ENCODE measurements at regions not wholly inside any gene's neighbourhood (a gene's known extent, or its start where the extent isn't known, plus 50 kb on each side); places are given as distances from the start of the nearest gene placed in this dataset.

GRCh38 chr14:26866721-26867120, 268.9 kb upstream of the NOVA1 start:
- Histone ChIP-seq H3K79me1 (ENCODE audit: low read depth in 1 of 2, low read length in 2 of 2) (no peaks in the 10 kb centered on the region), H3K4me1 (ENCODE audit: control insufficient read depth, insufficient read depth, low read length) (no peaks in the 10 kb centered on the region), H3K14ac (replicated peaks; ENCODE audit: low read depth, low read length) (no peak overlapping the region), H2BK15ac (ENCODE audit: low read depth, low read length) (no peak overlapping the region), H3K4ac (ENCODE audit: low read depth, low read length) (no peak overlapping the region), H3K56ac (ENCODE audit: extremely low read depth, insufficient read depth, low read length) (no peak overlapping the region), H3K27me3 (ENCODE audit: control insufficient read depth, insufficient read depth, low read length) (no peaks in the 10 kb centered on the region), H4K91ac (ENCODE audit: insufficient read depth, low read depth, low read length) (no peak overlapping the region), H2BK5ac (ENCODE audit: low read depth, low read length, poor library complexity, severe bottlenecking) (no peak overlapping the region), H3K9ac (ENCODE audit: low read depth, low read length) (no peak overlapping the region), H4K8ac (ENCODE audit: low read depth in 2 of 2, low read length in 2 of 2) (no peak overlapping the region), H3K23ac (ENCODE audit: low read depth, low read length) (no peak overlapping the region), H4K20me1 (ENCODE audit: insufficient read depth, low read length) (no peaks in the 10 kb centered on the region), H3K36me3 (ENCODE audit: control insufficient read depth, insufficient read depth, low read length) (no peaks in the 10 kb centered on the region), H3K27ac (ENCODE audit: insufficient read depth, low read length) (no peak overlapping the region), H3K18ac (ENCODE audit: low read depth, low read length) (no peak overlapping the region), H3K9me3 (ENCODE audit: control insufficient read depth, insufficient read depth, low read length) (no peaks in the 10 kb centered on the region), H2BK20ac (ENCODE audit: low read depth, low read length) (no peak overlapping the region), H3K4me2 (ENCODE audit: low read depth, low read length) (no peak overlapping the region), H4K5ac (ENCODE audit: low read depth, low read length) (no peak overlapping the region), H2AK9ac (replicated peaks; ENCODE audit: low read depth, low read length, poor library complexity) (no peak overlapping the region), H2BK120ac (ENCODE audit: low read depth, low read length) (no peak overlapping the region), H3K9me1 (ENCODE audit: insufficient read depth, low read length) (no peaks in the 10 kb centered on the region), H2AK5ac (ENCODE audit: low read depth, low read length) (no peak overlapping the region), H2AFZ (replicated peaks; ENCODE audit: low read length, poor library complexity) (no peak overlapping the region), H3K4me3 (ENCODE audit: insufficient read depth, low read depth, low read length) (no peak overlapping the region)
- ATAC-seq (ENCODE audit: low read depth) (no peak), DNase-seq (no peak)
- no peak for TF ChIP-seq MAZ (IDR thresholded peaks at IDR 0.05; ENCODE audit: borderline replicate concordance, low read depth, low read length)
- ChIA-PET CTCF (no interaction called here), POLR2A (ENCODE audit: unreplicated experiment) (no interaction called here)
- dilution Hi-C loops (cut with HindIII; ENCODE audit: low sequenced_read_pairs, unreplicated experiment): no loop called here
- BruUV-seq (replicated peaks): no TSS peak
- no CpG with 5 or more reads among the region's 1 CpG for WGBS, 2 experiments (ENCODE audit: extremely low coverage in 2 of 2, insufficient read length in 1 of 2)
- in situ Hi-C loops (cut with MboI; ENCODE audit: low sequenced_read_pairs): no loop called here
- intact Hi-C loops (cut with micrococcal nuclease): no loop called here

Measured in IMR-90 (cell line).